A673 (cell line): ENCODE measurements at regions not wholly inside any gene's neighbourhood (a gene's known extent, or its start where the extent isn't known, plus 50 kb on each side); places are given as distances from the start of the nearest gene placed in this dataset.

Source experiments
- CTCF ChIP-seq: fragments of 300-800, 200-600 bp; sonication (generic); conservative IDR thresholded peaks from 2 replicates; pipeline ENCODE4 v1.5.1; 2017; ENCODE audit warnings: low read depth, mild to moderate bottlenecking, antibody characterized with exemption, low read length, moderate library complexity, mixed read lengths
- EZH2 ChIP-seq: fragments of 200-600 bp; sonication (generic); IDR thresholded peaks from 2 replicates; pipeline ENCODE4 v1.6.1; 2017; ENCODE audit warnings: borderline replicate concordance, low read depth, mild to moderate bottlenecking, mixed read lengths, antibody characterized with exemption, low read length; ENCODE audit not compliant: poor library complexity, severe bottlenecking

DNA sequence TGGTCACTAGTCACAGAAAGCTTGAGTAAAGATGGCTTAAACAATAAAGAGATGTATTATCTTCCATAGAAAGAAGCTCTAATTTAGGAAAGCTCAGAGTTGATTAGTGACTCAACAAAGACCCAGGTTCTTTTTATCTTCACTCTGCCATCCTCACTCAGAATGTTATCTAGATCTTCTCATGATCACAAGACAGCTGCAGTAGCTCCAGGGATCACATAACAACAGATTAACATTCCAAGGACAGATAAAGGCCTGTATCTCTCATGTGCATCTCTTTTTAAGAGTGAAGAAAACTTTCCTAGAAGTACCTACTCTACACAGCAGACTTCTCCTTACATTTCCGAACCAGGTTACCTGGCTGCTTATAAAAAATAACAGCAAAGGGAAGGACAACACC lies 368.7 kb upstream of the PROX1 start:
- TF ChIP-seq CTCF: no peak
- no peak for TF ChIP-seq EZH2
